BLaER1 (cell line): ENCODE measurements at regions not wholly inside any gene's neighbourhood (a gene's known extent, or its start where the extent isn't known, plus 50 kb on each side); places are given as distances from the start of the nearest gene placed in this dataset.
"Not testable (repeated sequence)": the region's sequence is repeated elsewhere in the genome, so short reads cannot be mapped to it uniquely, and the experiment has no call there.

Experiments used
- H3K27ac ChIP-seq: shearing (Covaris generic); formaldehyde crosslinking; 2 replicates; pipeline ENCODE4 v1.8.1; 2022
- H3K27me3 ChIP-seq: shearing (Covaris generic); formaldehyde crosslinking; 2 replicates; pipeline ENCODE4 v1.8.1; 2022
- H3K36me3 ChIP-seq: shearing (Covaris generic); formaldehyde crosslinking; 2 replicates; pipeline ENCODE4 v1.8.1; 2022
- H3K4me1 ChIP-seq: shearing (Covaris generic); formaldehyde crosslinking; 2 replicates; pipeline ENCODE4 v1.8.1; 2022
- H3K4me2 ChIP-seq: shearing (Covaris generic); formaldehyde crosslinking; 2 replicates; pipeline ENCODE4 v1.8.1; 2022
- H3K4me3 ChIP-seq: shearing (Covaris generic); formaldehyde crosslinking; 2 replicates; pipeline ENCODE4 v1.8.1; 2022
- H3K9ac ChIP-seq: shearing (Covaris generic); formaldehyde crosslinking; 2 replicates; pipeline ENCODE4 v1.8.1; 2022
- H3K9me3 ChIP-seq: shearing (Covaris generic); formaldehyde crosslinking; 2 replicates; pipeline ENCODE4 v1.8.1; 2022
- H4K20me1 ChIP-seq: shearing (Covaris generic); formaldehyde crosslinking; 2 replicates; pipeline ENCODE4 v1.8.1; 2022
- Cebpa-rat ChIP-seq: shearing (Covaris generic); IDR thresholded peaks from 2 replicates; pipeline ENCODE4 v1.8.1; 2022

- no peak for TF ChIP-seq Cebpa-rat
- H4K20me1 ChIP-seq, result no peaks in the 10 kb centered on the region
- no peaks in the 10 kb centered on the region for H3K4me1 ChIP-seq
- no peak overlapping the region for H3K9ac ChIP-seq
- H3K4me3 ChIP-seq, result no peak overlapping the region
- H3K36me3 ChIP-seq, result no peaks in the 10 kb centered on the region
- H3K9me3 ChIP-seq, result no peaks in the 10 kb centered on the region
- H3K27me3 ChIP-seq, result no peaks in the 10 kb centered on the region
- no peak overlapping the region for H3K4me2 ChIP-seq
- H3K27ac ChIP-seq, result no peak overlapping the region
These were observed 416.5 kb upstream of the GYPC start for GRCh38 chr2:126239320-126239955.

DNA sequence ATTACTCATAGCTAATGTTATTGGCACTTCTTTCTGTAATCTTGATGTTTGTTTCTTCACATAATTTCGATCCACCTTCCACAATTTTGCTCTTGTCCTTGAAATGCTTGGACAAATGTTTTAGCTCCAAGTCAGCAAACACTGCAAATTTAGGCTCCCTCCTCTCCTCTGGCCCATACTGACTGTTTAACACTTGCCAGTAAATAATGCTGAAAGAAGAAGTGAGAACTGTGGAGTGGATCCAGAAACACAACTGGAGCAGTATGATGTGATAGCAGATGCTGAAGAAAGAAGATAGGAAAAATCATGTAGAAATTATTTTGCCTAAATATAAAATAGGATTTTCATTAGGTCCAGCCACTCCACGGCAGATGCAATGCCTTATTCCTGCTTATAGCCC lies 415.0 kb upstream of the GYPC start:
- Histone ChIP-seq H3K4me3 (no peak overlapping the region), H3K36me3 (no peaks in the 10 kb centered on the region), H3K9me3 (no peaks in the 10 kb centered on the region), H3K27ac (no peak overlapping the region), H3K4me2 (no peak overlapping the region), H4K20me1 (no peaks in the 10 kb centered on the region), H3K4me1 (no peaks in the 10 kb centered on the region), H3K27me3 (no peaks in the 10 kb centered on the region), H3K9ac (no peak overlapping the region)
- no peak for TF ChIP-seq Cebpa-rat

DNA sequence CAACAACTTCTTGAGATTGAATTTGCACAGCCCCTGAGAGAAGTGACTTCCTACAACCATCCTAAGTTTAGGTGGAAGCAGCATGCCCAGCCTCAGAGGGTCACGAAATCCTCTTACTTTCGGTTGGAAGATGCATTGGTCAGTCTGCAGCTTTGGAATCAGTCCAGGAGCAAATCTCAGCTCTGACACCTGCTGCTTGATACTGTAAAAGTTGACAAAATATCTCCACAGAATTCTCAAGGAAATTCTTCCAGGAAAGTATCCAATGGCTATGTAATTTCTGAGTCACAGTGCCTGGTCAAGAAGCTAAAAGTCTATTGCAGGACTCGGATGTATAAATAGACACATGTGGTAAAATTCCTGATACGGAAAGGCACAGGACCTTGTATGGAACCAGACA lies 414.5 kb upstream of the GYPC start:
- no peaks in the 10 kb centered on the region for H4K20me1 ChIP-seq
- no peaks in the 10 kb centered on the region for H3K9me3 ChIP-seq
- H3K27me3 ChIP-seq, result no peaks in the 10 kb centered on the region
- H3K36me3 ChIP-seq, result no peaks in the 10 kb centered on the region
- no peak overlapping the region for H3K4me3 ChIP-seq
- H3K4me2 ChIP-seq, result no peak overlapping the region
- no peak for TF ChIP-seq Cebpa-rat
- no peaks in the 10 kb centered on the region for H3K4me1 ChIP-seq
- no peak overlapping the region for H3K27ac ChIP-seq
- H3K9ac ChIP-seq, result no peak overlapping the region

GRCh38 chr2:126244937-126245336 lies 411.0 kb upstream of the GYPC start:
- Histone ChIP-seq H3K27me3 (no peaks in the 10 kb centered on the region), H3K27ac (no peak overlapping the region), H3K4me2 (no peak overlapping the region), H3K9me3 (no peaks in the 10 kb centered on the region), H3K9ac (no peak overlapping the region), H3K4me3 (no peak overlapping the region), H3K4me1 (no peaks in the 10 kb centered on the region), H3K36me3 (no peaks in the 10 kb centered on the region), H4K20me1 (no peaks in the 10 kb centered on the region)
- TF ChIP-seq Cebpa-rat, result no peak

GRCh38 chr2:126253669-126254068 lies 402.3 kb upstream of the GYPC start:
- Histone ChIP-seq H3K9ac (no peak overlapping the region), H3K4me3 (no peak overlapping the region), H4K20me1 (no peaks in the 10 kb centered on the region), H3K9me3 (no peaks in the 10 kb centered on the region), H3K27ac (no peak overlapping the region), H3K36me3 (no peaks in the 10 kb centered on the region), H3K27me3 (no peaks in the 10 kb centered on the region), H3K4me2 (no peak overlapping the region), H3K4me1 (no peaks in the 10 kb centered on the region)
- no peak for TF ChIP-seq Cebpa-rat

DNA sequence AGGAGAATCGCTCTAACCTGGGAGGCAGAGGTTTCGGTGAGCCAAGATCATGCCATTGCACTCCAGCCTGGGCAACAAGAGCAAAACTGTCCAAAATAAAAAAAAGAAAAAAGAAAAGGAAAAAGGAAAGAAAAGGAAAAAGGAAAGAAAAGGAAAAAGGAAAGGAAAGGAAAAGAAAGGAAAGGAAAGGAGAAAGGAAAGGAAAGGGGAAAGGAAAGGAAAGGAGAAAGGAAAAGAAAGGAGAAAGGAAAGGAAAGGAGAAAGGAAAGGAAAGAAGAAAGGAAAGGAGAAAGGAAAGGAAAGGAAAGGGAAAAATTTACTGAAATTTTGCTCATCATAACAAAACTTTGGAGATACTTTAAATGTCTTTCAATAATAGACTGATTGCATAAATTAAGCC lies 391.3 kb upstream of the GYPC start:
- no peaks in the 10 kb centered on the region for H3K4me1 ChIP-seq
- H3K9me3 ChIP-seq, result no peaks in the 10 kb centered on the region
- no peaks in the 10 kb centered on the region for H4K20me1 ChIP-seq
- no peak overlapping the region for H3K27ac ChIP-seq
- no peak overlapping the region for H3K4me3 ChIP-seq
- no peak for TF ChIP-seq Cebpa-rat
- H3K9ac ChIP-seq, result no peak overlapping the region
- H3K27me3 ChIP-seq, result no peaks in the 10 kb centered on the region
- no peak overlapping the region for H3K4me2 ChIP-seq
- H3K36me3 ChIP-seq, result no peaks in the 10 kb centered on the region

DNA sequence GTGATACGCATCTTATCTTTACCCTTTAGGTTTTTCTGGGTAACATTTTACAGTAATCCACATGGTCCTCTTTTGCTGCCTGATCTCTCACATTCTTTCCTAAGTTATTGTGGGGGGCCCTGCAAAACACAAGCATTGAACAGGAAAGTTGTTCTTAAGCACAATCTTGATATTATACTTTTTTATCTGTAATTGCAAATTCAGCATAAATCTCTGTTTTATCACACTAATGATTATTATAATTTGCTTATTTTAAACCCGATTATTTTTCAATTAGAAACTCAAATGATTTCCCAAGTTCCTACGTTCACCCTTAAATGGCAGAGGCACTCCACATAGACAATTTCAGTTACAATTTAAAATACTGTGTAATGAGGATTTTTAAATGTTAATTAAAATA lies 386.0 kb upstream of the GYPC start:
- H3K27me3 ChIP-seq, result no peaks in the 10 kb centered on the region
- TF ChIP-seq Cebpa-rat, result no peak
- H3K27ac ChIP-seq, result no peak overlapping the region
- no peaks in the 10 kb centered on the region for H3K4me1 ChIP-seq
- no peak overlapping the region for H3K9ac ChIP-seq
- H3K9me3 ChIP-seq, result no peaks in the 10 kb centered on the region
- H3K4me2 ChIP-seq, result no peak overlapping the region
- H3K4me3 ChIP-seq, result no peak overlapping the region
- no peaks in the 10 kb centered on the region for H3K36me3 ChIP-seq
- no peaks in the 10 kb centered on the region for H4K20me1 ChIP-seq

GRCh38 chr2:126270587-126270986 lies 385.4 kb upstream of the GYPC start:
- no peaks in the 10 kb centered on the region for H4K20me1 ChIP-seq
- no peaks in the 10 kb centered on the region for H3K9me3 ChIP-seq
- no peak overlapping the region for H3K4me3 ChIP-seq
- no peak for TF ChIP-seq Cebpa-rat
- H3K4me2 ChIP-seq, result no peak overlapping the region
- H3K4me1 ChIP-seq, result no peaks in the 10 kb centered on the region
- no peak overlapping the region for H3K9ac ChIP-seq
- no peak overlapping the region for H3K27ac ChIP-seq
- no peaks in the 10 kb centered on the region for H3K27me3 ChIP-seq
- H3K36me3 ChIP-seq, result no peaks in the 10 kb centered on the region

DNA sequence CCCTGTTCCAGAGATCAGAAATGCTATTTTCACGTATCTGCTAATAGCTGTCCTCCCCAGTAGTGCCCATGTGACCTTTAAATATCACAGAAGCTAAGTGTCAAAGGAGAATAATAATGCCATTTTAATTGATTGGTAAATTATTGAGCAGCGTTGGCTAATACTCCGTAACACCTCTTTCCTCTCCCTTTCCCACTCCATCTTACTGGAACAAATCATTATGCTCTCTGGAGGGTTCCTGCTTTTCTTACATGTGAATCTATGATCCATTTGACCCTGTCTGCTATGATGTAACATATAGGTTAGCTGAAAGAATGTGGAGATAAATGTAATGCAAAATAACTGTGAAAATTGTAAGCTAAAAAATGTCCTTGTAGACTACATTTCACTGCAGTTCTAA lies 383.6 kb upstream of the GYPC start:
- H3K36me3 ChIP-seq, result no peaks in the 10 kb centered on the region
- H3K4me2 ChIP-seq, result no peak overlapping the region
- H3K27ac ChIP-seq, result no peak overlapping the region
- H3K9me3 ChIP-seq, result no peaks in the 10 kb centered on the region
- TF ChIP-seq Cebpa-rat, result no peak
- H3K4me1 ChIP-seq, result no peaks in the 10 kb centered on the region
- H3K4me3 ChIP-seq, result no peak overlapping the region
- H3K27me3 ChIP-seq, result no peaks in the 10 kb centered on the region
- no peak overlapping the region for H3K9ac ChIP-seq
- no peaks in the 10 kb centered on the region for H4K20me1 ChIP-seq

GRCh38 chr2:126275098-126275497 lies 380.9 kb upstream of the GYPC start:
- no peaks in the 10 kb centered on the region for H3K36me3 ChIP-seq
- no peak for TF ChIP-seq Cebpa-rat
- no peaks in the 10 kb centered on the region for H3K4me1 ChIP-seq
- H3K27me3 ChIP-seq, result no peaks in the 10 kb centered on the region
- H3K4me3 ChIP-seq, result no peak overlapping the region
- no peaks in the 10 kb centered on the region for H4K20me1 ChIP-seq
- no peak overlapping the region for H3K4me2 ChIP-seq
- H3K27ac ChIP-seq, result no peak overlapping the region
- no peak overlapping the region for H3K9ac ChIP-seq
- no peaks in the 10 kb centered on the region for H3K9me3 ChIP-seq

DNA sequence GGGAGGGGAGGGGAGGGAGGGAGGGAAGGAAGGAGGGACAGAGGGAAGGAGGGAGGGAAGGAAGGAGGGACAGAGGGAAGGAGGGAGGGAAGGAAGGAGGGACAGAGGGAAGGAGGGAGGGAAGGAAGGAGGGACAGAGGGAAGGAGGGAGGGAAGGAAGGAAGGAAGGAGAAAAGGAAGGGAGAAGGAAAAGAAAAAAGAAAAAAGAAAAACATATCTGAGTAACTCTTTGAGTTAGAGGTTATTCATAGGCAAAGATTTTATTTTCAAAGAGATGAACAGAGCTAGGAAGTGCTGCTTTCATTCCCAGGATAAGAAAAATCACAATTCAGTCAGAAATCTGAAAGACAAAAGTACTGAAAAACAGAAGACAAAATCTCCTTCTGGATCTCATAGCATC lies 379.7 kb upstream of the GYPC start:
- H3K27me3 ChIP-seq, H3K36me3 ChIP-seq, H3K4me2 ChIP-seq, H3K4me3 ChIP-seq, H3K4me1 ChIP-seq, H4K20me1 ChIP-seq, H3K9me3 ChIP-seq, H3K9ac ChIP-seq, H3K27ac ChIP-seq: not testable (repeated sequence)
